ENCODE measurements at regions not wholly inside any gene's neighbourhood (a gene's known extent, or its start where the extent isn't known, plus 50 kb on each side); places are given as distances from the start of the nearest gene placed in this dataset.

- Histone ChIP-seq H3K4me2 (no peak overlapping the region), H3K27me3 (no peaks in the 10 kb centered on the region), H4K20me1 (no peaks in the 10 kb centered on the region), H3K4me1 (no peaks in the 10 kb centered on the region), H3K36me3 (no peaks in the 10 kb centered on the region), H3K9me3 (no peaks in the 10 kb centered on the region), H3K27ac (no peak overlapping the region), H3K4me3 (no peak overlapping the region), H3K9ac (no peak overlapping the region)
- no peak for TF ChIP-seq Cebpa-rat (IDR thresholded peaks at IDR 0.05)
Observed at GRCh38 chr12:5191803-5192538, 148.3 kb downstream of the KCNA5 start.

GRCh38 chr12:5192726-5193125 lies 149.0 kb downstream of the KCNA5 start:
- Histone ChIP-seq H3K9ac (no peak overlapping the region), H3K4me3 (no peak overlapping the region), H3K4me2 (no peak overlapping the region), H3K36me3 (no peaks in the 10 kb centered on the region), H4K20me1 (no peaks in the 10 kb centered on the region), H3K27me3 (no peaks in the 10 kb centered on the region), H3K9me3 (no peaks in the 10 kb centered on the region), H3K27ac (no peak overlapping the region), H3K4me1 (no peaks in the 10 kb centered on the region)
- TF ChIP-seq Cebpa-rat (IDR thresholded peaks at IDR 0.05) = peak; percentile 29; the same call in 1 of the 2 replicates

- H4K20me1 ChIP-seq = no peaks in the 10 kb centered on the region
- TF ChIP-seq Cebpa-rat (IDR thresholded peaks at IDR 0.05) = no peak
- no peaks in the 10 kb centered on the region for H3K27me3 ChIP-seq
- H3K36me3 ChIP-seq = no peaks in the 10 kb centered on the region
- H3K4me1 ChIP-seq = no peaks in the 10 kb centered on the region
- H3K27ac ChIP-seq = no peak overlapping the region
- H3K4me2 ChIP-seq = no peak overlapping the region
- H3K9ac ChIP-seq = no peak overlapping the region
- no peaks in the 10 kb centered on the region for H3K9me3 ChIP-seq
- no peak overlapping the region for H3K4me3 ChIP-seq
Observed at GRCh38 chr12:5194306-5194705, 150.6 kb downstream of the KCNA5 start.

- Histone ChIP-seq H3K4me3 (no peak overlapping the region), H3K27ac (no peak overlapping the region), H3K27me3 (no peaks in the 10 kb centered on the region), H3K9me3 (no peaks in the 10 kb centered on the region), H3K4me2 (no peak overlapping the region), H4K20me1 (no peaks in the 10 kb centered on the region), H3K9ac (no peak overlapping the region), H3K4me1 (no peaks in the 10 kb centered on the region), H3K36me3 (no peaks in the 10 kb centered on the region)
- no peak for TF ChIP-seq Cebpa-rat (IDR thresholded peaks at IDR 0.05)
Observed at GRCh38 chr12:5195244-5195643, 151.6 kb downstream of the KCNA5 start.

- Histone ChIP-seq H4K20me1 (no peaks in the 10 kb centered on the region), H3K4me2 (no peak overlapping the region), H3K36me3 (no peaks in the 10 kb centered on the region), H3K4me1 (no peaks in the 10 kb centered on the region), H3K9me3 (no peaks in the 10 kb centered on the region), H3K9ac (no peak overlapping the region), H3K27me3 (no peaks in the 10 kb centered on the region), H3K27ac (no peak overlapping the region), H3K4me3 (no peak overlapping the region)
- TF ChIP-seq Cebpa-rat (IDR thresholded peaks at IDR 0.05) = no peak
Observed at GRCh38 chr12:5195691-5196090, 152.0 kb downstream of the KCNA5 start.

GRCh38 chr12:5197131-5197530 lies 153.5 kb downstream of the KCNA5 start:
- Histone ChIP-seq H3K27ac (no peak overlapping the region), H3K4me2 (no peak overlapping the region), H4K20me1 (no peaks in the 10 kb centered on the region), H3K27me3 (no peaks in the 10 kb centered on the region), H3K4me3 (no peak overlapping the region), H3K9ac (no peak overlapping the region), H3K4me1 (peaks cover 8% of the 10 kb centered on the region), H3K9me3 (no peaks in the 10 kb centered on the region), H3K36me3 (no peaks in the 10 kb centered on the region)
- TF ChIP-seq Cebpa-rat (IDR thresholded peaks at IDR 0.05) = no peak

- no peak overlapping the region for H3K4me3 ChIP-seq
Observed at GRCh38 chr12:5197656-5198055, 154.0 kb downstream of the KCNA5 start.

GRCh38 chr12:5200278-5201087 lies 156.8 kb downstream of the KCNA5 start:
- peaks cover 23% of the 10 kb centered on the region for H3K4me1 ChIP-seq
- no peaks in the 10 kb centered on the region for H4K20me1 ChIP-seq
- no peaks in the 10 kb centered on the region for H3K27me3 ChIP-seq
- H3K9ac ChIP-seq = no peak overlapping the region
- no peak overlapping the region for H3K27ac ChIP-seq
- H3K36me3 ChIP-seq = no peaks in the 10 kb centered on the region
- no peak for TF ChIP-seq Cebpa-rat (IDR thresholded peaks at IDR 0.05)
- no peak overlapping the region for H3K4me2 ChIP-seq
- no peak overlapping the region for H3K4me3 ChIP-seq
- no peaks in the 10 kb centered on the region for H3K9me3 ChIP-seq

More at GRCh38 chr12:5197656-5198055, 154.0 kb downstream of the KCNA5 start:
- H4K20me1 ChIP-seq = no peaks in the 10 kb centered on the region
- TF ChIP-seq Cebpa-rat (IDR thresholded peaks at IDR 0.05) = no peak
- no peak overlapping the region for H3K9ac ChIP-seq
- H3K27ac ChIP-seq = no peak overlapping the region
- H3K9me3 ChIP-seq = no peaks in the 10 kb centered on the region
- no peak overlapping the region for H3K4me2 ChIP-seq
- H3K4me1 ChIP-seq = peaks cover 11% of the 10 kb centered on the region
- no peaks in the 10 kb centered on the region for H3K27me3 ChIP-seq
- no peaks in the 10 kb centered on the region for H3K36me3 ChIP-seq

GRCh38 chr12:5201554-5202218 lies 158.0 kb downstream of the KCNA5 start:
- no peaks in the 10 kb centered on the region for H3K36me3 ChIP-seq
- no peak overlapping the region for H3K27ac ChIP-seq
- TF ChIP-seq Cebpa-rat (IDR thresholded peaks at IDR 0.05) = no peak
- H3K4me1 ChIP-seq = peaks cover 23% of the 10 kb centered on the region
- H4K20me1 ChIP-seq = no peaks in the 10 kb centered on the region
- no peak overlapping the region for H3K4me3 ChIP-seq
- H3K9ac ChIP-seq = no peak overlapping the region
- H3K9me3 ChIP-seq = no peaks in the 10 kb centered on the region
- H3K4me2 ChIP-seq = peak overlapping the region; percentile 22; the same call in 1 of the 2 replicates
- no peaks in the 10 kb centered on the region for H3K27me3 ChIP-seq

GRCh38 chr12:5203274-5203673 lies 159.6 kb downstream of the KCNA5 start:
- no peak for TF ChIP-seq Cebpa-rat (IDR thresholded peaks at IDR 0.05)
- Histone ChIP-seq H3K36me3 (no peaks in the 10 kb centered on the region), H3K4me3 (no peak overlapping the region), H3K9ac (no peak overlapping the region), H3K4me2 (no peak overlapping the region), H3K4me1 (peaks cover 23% of the 10 kb centered on the region), H3K27me3 (no peaks in the 10 kb centered on the region), H4K20me1 (no peaks in the 10 kb centered on the region), H3K27ac (no peak overlapping the region), H3K9me3 (no peaks in the 10 kb centered on the region)
